ENCODE measurements at regions not wholly inside any gene's neighbourhood (a gene's known extent, or its start where the extent isn't known, plus 50 kb on each side); places are given as distances from the start of the nearest gene placed in this dataset.
"Not testable (repeated sequence)": the region's sequence is repeated elsewhere in the genome, so short reads cannot be mapped to it uniquely, and the experiment has no call there.

- TF ChIP-seq CTCF (IDR thresholded peaks at IDR 0.05; ENCODE audit: insufficient read depth, low read depth, low read length): no peak
- H3K4me3 ChIP-seq (ENCODE audit: low read depth, low read length): no peak overlapping the region
- DNase-seq (ENCODE audit: low read depth): no peak
Observed at GRCh38 chr22:22121445-22121844, 123.1 kb upstream of the VPREB1 start.

- no peak for TF ChIP-seq CTCF (IDR thresholded peaks at IDR 0.05; ENCODE audit: insufficient read depth, low read depth, low read length)
- no peak for DNase-seq (ENCODE audit: low read depth)
- no peak overlapping the region for H3K4me3 ChIP-seq (ENCODE audit: low read depth, low read length)
Observed at GRCh38 chr22:22120160-22120559, 124.4 kb upstream of the VPREB1 start.

GRCh38 chr22:22118987-22119386, 125.6 kb upstream of the VPREB1 start:
- DNase-seq (ENCODE audit: low read depth): no peak
- no peak overlapping the region for H3K4me3 ChIP-seq (ENCODE audit: low read depth, low read length)
- no peak for TF ChIP-seq CTCF (IDR thresholded peaks at IDR 0.05; ENCODE audit: insufficient read depth, low read depth, low read length)

GRCh38 chr22:22117864-22118544, 126.6 kb upstream of the VPREB1 start:
- not testable (repeated sequence) for H3K4me3 ChIP-seq (ENCODE audit: low read depth, low read length); DNase-seq (ENCODE audit: low read depth)

GRCh38 chr22:22116997-22117770, 127.4 kb upstream of the VPREB1 start:
- DNase-seq (ENCODE audit: low read depth): not testable (repeated sequence)

GRCh38 chr22:22113701-22114100, 130.9 kb upstream of the VPREB1 start:
- no peak for TF ChIP-seq CTCF (IDR thresholded peaks at IDR 0.05; ENCODE audit: insufficient read depth, low read depth, low read length)
- no peak for DNase-seq (ENCODE audit: low read depth)
- no peak overlapping the region for H3K4me3 ChIP-seq (ENCODE audit: low read depth, low read length)

More at GRCh38 chr22:22116997-22117770, 127.4 kb upstream of the VPREB1 start:
- not testable (repeated sequence) for H3K4me3 ChIP-seq (ENCODE audit: low read depth, low read length)

GRCh38 chr22:22112533-22113294, 130.1 kb upstream of the TOP3B start:
- no peak for TF ChIP-seq CTCF (IDR thresholded peaks at IDR 0.05; ENCODE audit: insufficient read depth, low read depth, low read length)
- no peak for DNase-seq (ENCODE audit: low read depth)
- H3K4me3 ChIP-seq (ENCODE audit: low read depth, low read length): no peak overlapping the region

All from fibroblast of villous mesenchyme (primary cell).